ENCODE measurements at regions not wholly inside any gene's neighbourhood (a gene's known extent, or its start where the extent isn't known, plus 50 kb on each side); places are given as distances from the start of the nearest gene placed in this dataset.

- DNase-seq (ENCODE audit: low read depth) = no peak
Observed at GRCh38 chr10:63708421-63708820, 187.2 kb downstream of the REEP3 start.

GRCh38 chr10:63710703-63711102 lies 189.5 kb downstream of the REEP3 start:
- DNase-seq (ENCODE audit: low read depth) = no peak

- no peak for DNase-seq (ENCODE audit: low read depth)
Observed at GRCh38 chr10:63711361-63711760, 190.2 kb downstream of the REEP3 start.

- DNase-seq (ENCODE audit: low read depth) = no peak
Observed at GRCh38 chr10:63711867-63712716, 190.9 kb downstream of the REEP3 start.

- no peak for DNase-seq (ENCODE audit: low read depth)
Observed at GRCh38 chr10:63712717-63713115, 191.5 kb downstream of the REEP3 start.

- no peak for DNase-seq (ENCODE audit: low read depth)
Observed at GRCh38 chr10:63713191-63714144, 192.3 kb downstream of the REEP3 start.

- no peak for DNase-seq (ENCODE audit: low read depth)
Observed at GRCh38 chr10:63716016-63716580, 194.9 kb downstream of the REEP3 start.

GRCh38 chr10:63717027-63717715 lies 196.0 kb downstream of the REEP3 start:
- no peak for DNase-seq (ENCODE audit: low read depth)

- no peak for DNase-seq (ENCODE audit: low read depth)
Observed at GRCh38 chr10:63718006-63718405, 196.8 kb downstream of the REEP3 start.

- DNase-seq (ENCODE audit: low read depth) = no peak
Observed at GRCh38 chr10:63718421-63718820, 197.2 kb downstream of the REEP3 start.

GRCh38 chr10:63719226-63719856 lies 198.1 kb downstream of the REEP3 start:
- DNase-seq (ENCODE audit: low read depth) = no peak

GRCh38 chr10:63720072-63720537 lies 198.9 kb downstream of the REEP3 start:
- DNase-seq (ENCODE audit: low read depth) = peak; percentile 36

GRCh38 chr10:63720676-63721075 lies 199.5 kb downstream of the REEP3 start:
- no peak for DNase-seq (ENCODE audit: low read depth)

- no peak for DNase-seq (ENCODE audit: low read depth)
Observed at GRCh38 chr10:63722537-63722936, 201.3 kb downstream of the REEP3 start.

- DNase-seq (ENCODE audit: low read depth) = no peak
Observed at GRCh38 chr10:63723320-63723719, 202.1 kb downstream of the REEP3 start.

- DNase-seq (ENCODE audit: low read depth) = no peak
Observed at GRCh38 chr10:63723741-63724140, 202.5 kb downstream of the REEP3 start.

GRCh38 chr10:63724922-63725321 lies 203.7 kb downstream of the REEP3 start:
- DNase-seq (ENCODE audit: low read depth) = no peak

GRCh38 chr10:63726867-63727266 lies 205.7 kb downstream of the REEP3 start:
- no peak for DNase-seq (ENCODE audit: low read depth)

- no peak for DNase-seq (ENCODE audit: low read depth)
Observed at GRCh38 chr10:63727636-63728035, 206.4 kb downstream of the REEP3 start.

GRCh38 chr10:63735305-63735704 lies 214.1 kb downstream of the REEP3 start:
- no peak for DNase-seq (ENCODE audit: low read depth)

GRCh38 chr10:63738410-63738809 lies 217.2 kb downstream of the REEP3 start:
- no peak for DNase-seq (ENCODE audit: low read depth)
